Neural cell (in vitro differentiated cells): ENCODE measurements at regions not wholly inside any gene's neighbourhood (a gene's known extent, or its start where the extent isn't known, plus 50 kb on each side); places are given as distances from the start of the nearest gene placed in this dataset.

Source experiments
- CTCF ChIP-seq: fragments of 450-650 bp; IDR thresholded peaks from 2 replicates; pipeline ENCODE4 v1.5.1; 2014; ENCODE audit warnings: antibody characterized with exemption, mild to moderate bottlenecking, moderate library complexity; ENCODE audit not compliant: poor library complexity, severe bottlenecking
- EP300 ChIP-seq: fragments of 450-650 bp; conservative IDR thresholded peaks from 2 replicates; pipeline ENCODE4 v1.6.1; 2014; ENCODE audit warnings: antibody characterized with exemption, mild to moderate bottlenecking, moderate library complexity; ENCODE audit not compliant: poor library complexity, severe bottlenecking
- REST ChIP-seq: IDR thresholded peaks from 2 replicates; pipeline ENCODE4 v1.6.1; 2012; ENCODE audit warnings: borderline replicate concordance

- TF ChIP-seq CTCF (no peak), REST (no peak), EP300 (no peak)
Measured at GRCh38 chr18:51952844-51953243, 387.2 kb upstream of the DCC start.
